ENCODE measurements at regions not wholly inside any gene's neighbourhood (a gene's known extent, or its start where the extent isn't known, plus 50 kb on each side); places are given as distances from the start of the nearest gene placed in this dataset.
A peak's percentile ranks its signal among the peaks of the same experiment; 100 is the strongest.

GRCh38 chr13:109846185-109846584, 59.8 kb upstream of the IRS2 start:
- Histone ChIP-seq H3K27me3 (replicated peaks in 2 of 5; ENCODE audit: control insufficient read depth in 4 of 5, insufficient read depth in 5 of 5, low read length in 4 of 5) (peaks cover 3 to 22% (median 10%) of the 10 kb centered on the region in 5 experiments), H3K36me3 (ENCODE audit: control insufficient read depth in 4 of 4, insufficient read depth in 4 of 4, low read length in 3 of 4) (no peaks in the 10 kb centered on the region), H3K27ac (ENCODE audit: insufficient read depth in 1 of 2, low read depth in 1 of 2, low read length in 2 of 2, poor library complexity in 1 of 2, severe bottlenecking in 2 of 2) (no peak overlapping the region), H3K4me1 (ENCODE audit: control extremely low read depth in 1 of 4, control insufficient read depth in 4 of 4, insufficient read depth in 4 of 4, low read length in 3 of 4) (no peaks in the 10 kb centered on the region), H3K4me3 (ENCODE audit: control insufficient read depth in 1 of 7, extremely low read depth in 1 of 7, insufficient read depth in 4 of 7, low read depth in 2 of 7, low read length in 6 of 7) (no peak overlapping the region), H3K9me3 (ENCODE audit: control extremely low read depth in 1 of 5, control insufficient read depth in 4 of 5, insufficient read depth in 2 of 5, low read depth in 1 of 5, low read length in 4 of 5) (no peaks in the 10 kb centered on the region)
- POLR2A ChIA-PET, result no interaction called here
- DNase-seq, result no peak
- CTCF ChIA-PET, result interaction anchor here (1.8 kb wide), 1 partner anchor 12 kb away, joined by 7 read pairs; no protein-coding TSS in a partner anchor
- WGBS (ENCODE audit: insufficient coverage), result 92% methylated on average over 4 of the region's 4 CpGs

DNA sequence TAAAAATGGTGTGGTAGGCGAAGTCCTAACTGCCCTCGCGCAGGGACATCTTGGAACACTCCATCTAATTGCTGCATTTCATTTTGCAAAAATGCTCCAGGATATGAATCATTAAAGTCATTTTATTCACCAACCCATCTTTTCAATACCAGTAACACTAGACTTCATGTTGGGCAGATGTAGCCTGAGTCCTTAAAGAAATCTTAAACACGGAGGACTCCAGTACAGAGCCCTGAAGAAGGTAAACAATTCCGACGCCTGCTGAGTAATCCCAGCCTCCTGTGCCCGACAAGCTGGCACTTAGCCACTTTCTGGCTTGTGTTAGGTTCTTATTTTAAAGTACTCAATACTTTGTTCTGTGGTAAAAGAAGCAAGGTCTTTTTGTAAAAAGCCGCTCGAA, 58.0 kb upstream of the IRS2 start:
- no peak overlapping the region for H3K27ac ChIP-seq (ENCODE audit: insufficient read depth in 1 of 2, low read depth in 1 of 2, low read length in 2 of 2, poor library complexity in 1 of 2, severe bottlenecking in 2 of 2)
- no peaks in the 10 kb centered on the region for H3K9me3 ChIP-seq (ENCODE audit: control extremely low read depth in 1 of 5, control insufficient read depth in 4 of 5, insufficient read depth in 2 of 5, low read depth in 1 of 5, low read length in 4 of 5)
- CTCF ChIA-PET, result interaction anchor here (0.7 kb wide), 1 partner anchor 13 kb away, joined by 3 read pairs; no protein-coding TSS in a partner anchor
- H3K27me3 ChIP-seq (replicated peaks in 2 of 5; ENCODE audit: control insufficient read depth in 4 of 5, insufficient read depth in 5 of 5, low read length in 4 of 5), result peaks cover 3 to 20% (median 10%) of the 10 kb centered on the region in 5 experiments
- POLR2A ChIA-PET, result no interaction called here
- no peak overlapping the region for H3K4me3 ChIP-seq (ENCODE audit: control insufficient read depth in 1 of 7, extremely low read depth in 1 of 7, insufficient read depth in 4 of 7, low read depth in 2 of 7, low read length in 6 of 7)
- no peaks in the 10 kb centered on the region for H3K36me3 ChIP-seq (ENCODE audit: control insufficient read depth in 4 of 4, insufficient read depth in 4 of 4, low read length in 3 of 4)
- no peak for DNase-seq
- H3K4me1 ChIP-seq (ENCODE audit: control extremely low read depth in 1 of 4, control insufficient read depth in 4 of 4, insufficient read depth in 4 of 4, low read length in 3 of 4), result peaks cover 4 to 16% (median 12%) of the 10 kb centered on the region in 4 experiments
- WGBS (ENCODE audit: insufficient coverage), result 94% methylated on average over 2 of the region's 9 CpGs

DNA sequence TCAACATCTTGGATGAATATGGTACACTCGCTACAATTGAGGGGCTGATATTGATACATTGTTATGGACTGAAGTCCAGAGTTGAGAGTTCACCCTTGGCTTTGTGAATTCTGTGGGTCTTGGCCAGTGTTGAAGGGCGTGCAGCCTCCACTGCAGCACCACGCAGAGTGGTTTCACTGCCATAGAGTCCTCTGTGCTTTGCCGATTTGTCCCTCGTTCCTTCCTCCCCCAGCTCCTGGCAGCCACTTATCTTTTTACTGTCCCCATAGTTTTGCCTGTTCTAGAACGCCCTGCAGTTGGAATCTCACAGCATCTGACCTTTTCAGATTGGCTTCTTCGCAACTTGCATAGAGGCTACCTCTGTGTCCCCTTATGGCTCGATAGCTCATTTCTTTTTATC, 57.3 kb upstream of the IRS2 start:
- DNase-seq, result no peak
- WGBS (ENCODE audit: insufficient coverage), result 96% methylated on average over 5 of the region's 8 CpGs
- ChIA-PET POLR2A (no interaction called here), CTCF (interaction anchor here (0.7 kb wide), 1 partner anchor 12 kb away, joined by 3 read pairs; no protein-coding TSS in a partner anchor)
- H3K4me1 ChIP-seq (ENCODE audit: control extremely low read depth in 1 of 4, control insufficient read depth in 4 of 4, insufficient read depth in 4 of 4, low read length in 3 of 4), result peaks cover 4 to 16% (median 12%) of the 10 kb centered on the region in 4 experiments
- no peaks in the 10 kb centered on the region for H3K36me3 ChIP-seq (ENCODE audit: control insufficient read depth in 4 of 4, insufficient read depth in 4 of 4, low read length in 3 of 4)
- H3K9me3 ChIP-seq (ENCODE audit: control extremely low read depth in 1 of 5, control insufficient read depth in 4 of 5, insufficient read depth in 2 of 5, low read depth in 1 of 5, low read length in 4 of 5), result no peaks in the 10 kb centered on the region
- H3K27me3 ChIP-seq (replicated peaks in 2 of 5; ENCODE audit: control insufficient read depth in 4 of 5, insufficient read depth in 5 of 5, low read length in 4 of 5), result peaks cover 3 to 18% (median 10%) of the 10 kb centered on the region in 5 experiments
- no peak overlapping the region for H3K4me3 ChIP-seq (ENCODE audit: control insufficient read depth in 1 of 7, extremely low read depth in 1 of 7, insufficient read depth in 4 of 7, low read depth in 2 of 7, low read length in 6 of 7)
- no peak overlapping the region for H3K27ac ChIP-seq (ENCODE audit: insufficient read depth in 1 of 2, low read depth in 1 of 2, low read length in 2 of 2, poor library complexity in 1 of 2, severe bottlenecking in 2 of 2)

DNA sequence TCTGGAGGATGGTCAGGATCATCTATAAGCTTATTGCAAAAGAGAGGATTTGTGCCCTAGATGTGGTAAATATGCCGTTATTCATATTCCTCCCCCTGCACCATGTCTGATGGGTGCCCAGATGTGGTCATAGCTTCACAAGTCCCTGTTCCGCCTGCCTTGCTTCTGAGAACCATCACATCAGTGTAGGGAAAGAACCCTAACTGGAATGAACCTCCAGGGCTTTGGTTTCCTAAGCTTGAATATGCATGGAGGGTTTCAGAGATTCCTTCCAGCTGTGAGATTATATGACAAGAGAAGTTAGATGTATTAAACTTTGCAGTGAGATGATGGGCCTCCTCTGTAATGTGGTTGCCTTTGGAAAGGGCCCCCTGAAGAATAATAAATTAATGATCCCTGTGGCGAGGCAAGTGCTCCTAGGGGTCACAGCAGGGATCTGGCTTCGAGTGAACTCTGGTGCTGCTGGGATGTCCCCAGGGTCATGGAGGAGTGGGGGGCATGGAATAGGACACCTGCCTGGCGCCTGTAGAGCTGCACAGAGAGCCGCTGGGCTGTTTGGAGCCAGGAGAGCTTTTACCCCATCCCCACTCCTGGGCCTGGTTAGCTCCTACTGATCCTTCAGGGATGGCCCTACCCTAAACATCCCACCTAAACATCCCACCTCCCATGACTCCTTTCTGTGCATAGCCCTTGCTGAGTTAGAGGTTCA, 56.0 kb upstream of the IRS2 start:
- no peaks in the 10 kb centered on the region for H3K36me3 ChIP-seq (ENCODE audit: control insufficient read depth in 4 of 4, insufficient read depth in 4 of 4, low read length in 3 of 4)
- POLR2A ChIA-PET, result no interaction called here
- H3K4me3 ChIP-seq (ENCODE audit: control insufficient read depth in 1 of 7, extremely low read depth in 1 of 7, insufficient read depth in 4 of 7, low read depth in 2 of 7, low read length in 6 of 7), result no peak overlapping the region
- H3K27me3 ChIP-seq (replicated peaks in 2 of 5; ENCODE audit: control insufficient read depth in 4 of 5, insufficient read depth in 5 of 5, low read length in 4 of 5), result peaks cover 2 to 18% (median 6%) of the 10 kb centered on the region in 5 experiments
- peaks cover 4 to 16% (median 12%) of the 10 kb centered on the region in 4 experiments for H3K4me1 ChIP-seq (ENCODE audit: control extremely low read depth in 1 of 4, control insufficient read depth in 4 of 4, insufficient read depth in 4 of 4, low read length in 3 of 4)
- CTCF ChIA-PET, result interaction anchor here (1.0 kb wide), 1 partner anchor 9 kb away, joined by 3 read pairs; no protein-coding TSS in a partner anchor
- H3K27ac ChIP-seq (ENCODE audit: insufficient read depth in 1 of 2, low read depth in 1 of 2, low read length in 2 of 2, poor library complexity in 1 of 2, severe bottlenecking in 2 of 2), result no peak overlapping the region
- DNase-seq, result no peak
- 98% methylated on average over 4 of the region's 6 CpGs for WGBS (ENCODE audit: insufficient coverage)
- no peaks in the 10 kb centered on the region for H3K9me3 ChIP-seq (ENCODE audit: control extremely low read depth in 1 of 5, control insufficient read depth in 4 of 5, insufficient read depth in 2 of 5, low read depth in 1 of 5, low read length in 4 of 5)

GRCh38 chr13:109840893-109841287, 54.5 kb upstream of the IRS2 start:
- Histone ChIP-seq H3K27ac (ENCODE audit: insufficient read depth in 1 of 2, low read depth in 1 of 2, low read length in 2 of 2, poor library complexity in 1 of 2, severe bottlenecking in 2 of 2) (no peak overlapping the region), H3K9me3 (ENCODE audit: control extremely low read depth in 1 of 5, control insufficient read depth in 4 of 5, insufficient read depth in 2 of 5, low read depth in 1 of 5, low read length in 4 of 5) (no peaks in the 10 kb centered on the region), H3K4me3 (ENCODE audit: control insufficient read depth in 1 of 7, extremely low read depth in 1 of 7, insufficient read depth in 4 of 7, low read depth in 2 of 7, low read length in 6 of 7) (peak overlapping the region in 2 of 7 experiments; percentile 1 to 8), H3K4me1 (ENCODE audit: control extremely low read depth in 1 of 4, control insufficient read depth in 4 of 4, insufficient read depth in 4 of 4, low read length in 3 of 4) (peaks cover 4 to 16% (median 12%) of the 10 kb centered on the region in 4 experiments), H3K36me3 (ENCODE audit: control insufficient read depth in 4 of 4, insufficient read depth in 4 of 4, low read length in 3 of 4) (no peaks in the 10 kb centered on the region), H3K27me3 (replicated peaks in 2 of 5; ENCODE audit: control insufficient read depth in 4 of 5, insufficient read depth in 5 of 5, low read length in 4 of 5) (peaks cover 0 to 12% (median 2%) of the 10 kb centered on the region in 5 experiments)
- POLR2A ChIA-PET, result no interaction called here
- no CpG with 5 or more reads among the region's 4 CpGs for WGBS (ENCODE audit: insufficient coverage)
- CTCF ChIA-PET, result no interaction called here
- DNase-seq, result no peak

- Histone ChIP-seq H3K4me1 (ENCODE audit: control extremely low read depth in 1 of 4, control insufficient read depth in 4 of 4, insufficient read depth in 4 of 4, low read length in 3 of 4) (peaks cover 4 to 16% (median 12%) of the 10 kb centered on the region in 4 experiments), H3K9me3 (ENCODE audit: control extremely low read depth in 1 of 5, control insufficient read depth in 4 of 5, insufficient read depth in 2 of 5, low read depth in 1 of 5, low read length in 4 of 5) (no peaks in the 10 kb centered on the region), H3K27me3 (replicated peaks in 2 of 5; ENCODE audit: control insufficient read depth in 4 of 5, insufficient read depth in 5 of 5, low read length in 4 of 5) (peaks cover 0 to 11% (median 2%) of the 10 kb centered on the region in 5 experiments), H3K4me3 (ENCODE audit: control insufficient read depth in 1 of 7, extremely low read depth in 1 of 7, insufficient read depth in 4 of 7, low read depth in 2 of 7, low read length in 6 of 7) (peak overlapping the region in 5 of 7 experiments; percentile 8 to 38 (median 30)), H3K36me3 (ENCODE audit: control insufficient read depth in 4 of 4, insufficient read depth in 4 of 4, low read length in 3 of 4) (no peaks in the 10 kb centered on the region), H3K27ac (ENCODE audit: insufficient read depth in 1 of 2, low read depth in 1 of 2, low read length in 2 of 2, poor library complexity in 1 of 2, severe bottlenecking in 2 of 2) (no peak overlapping the region)
- CTCF ChIA-PET, result no interaction called here
- POLR2A ChIA-PET, result no interaction called here
- peak; percentile 47 to 88 (median 76) for DNase-seq
- 0% methylated on average over 8 of the region's 9 CpGs for WGBS (ENCODE audit: insufficient coverage)
Observed at GRCh38 chr13:109840201-109840892, 54.0 kb upstream of the IRS2 start.
